C4-2B (cell line): ENCODE measurements at regions not wholly inside any gene's neighbourhood (a gene's known extent, or its start where the extent isn't known, plus 50 kb on each side); places are given as distances from the start of the nearest gene placed in this dataset.

ENCODE experiments used
- CTCF ChIP-seq: fragments of 450-650 bp; conservative IDR thresholded peaks from 2 replicates; pipeline ENCODE4 v1.5.1; 2017; ENCODE audit warnings: mild to moderate bottlenecking
- ZFX ChIP-seq: fragments of 450-650 bp; IDR thresholded peaks from 2 replicates; pipeline ENCODE4 v1.6.1; 2017

GRCh38 chr7:10146271-10146670, 827.4 kb upstream of the PHF14 start:
- TF ChIP-seq ZFX (no peak), CTCF (no peak)
